HFFc6 (cell line): ENCODE measurements at regions not wholly inside any gene's neighbourhood (a gene's known extent, or its start where the extent isn't known, plus 50 kb on each side); places are given as distances from the start of the nearest gene placed in this dataset.

Experiments used
- DNase-seq: peaks from one replicate; pipeline ENCODE4 v3.0.0-alpha.2; 2018
- H3K27ac Mint-ChIP-seq: 2 replicates; pipeline ENCODE4 v1.8.0; 2020; ENCODE audit warnings: mild to moderate bottlenecking, mixed read lengths
- H3K27me3 Mint-ChIP-seq: 2 replicates; pipeline ENCODE4 v1.8.0; 2021; ENCODE audit warnings: mild to moderate bottlenecking, moderate library complexity, mixed read lengths; ENCODE audit not compliant: insufficient read depth
- H3K36me3 Mint-ChIP-seq: 2 replicates; pipeline ENCODE4 v1.8.0; 2021; ENCODE audit warnings: low read depth, mixed read lengths
- H3K4me1 Mint-ChIP-seq: 2 replicates; pipeline ENCODE4 v1.8.0; 2020; ENCODE audit warnings: low read depth, mixed read lengths
- H3K4me3 Mint-ChIP-seq: 2 replicates; pipeline ENCODE4 v1.8.0; 2020; ENCODE audit warnings: mild to moderate bottlenecking, moderate library complexity, mixed read lengths
- H3K9me3 Mint-ChIP-seq: 2 replicates; pipeline ENCODE4 v1.8.0; 2020; ENCODE audit warnings: mild to moderate bottlenecking, mixed read lengths
- TF ChIP-seq, protein P1 (sequence below): fragments of 200-600 bp; sonication (generic); IDR thresholded peaks from 2 replicates; pipeline ENCODE4 v1.5.0; 2021; ENCODE audit warnings: antibody characterized with exemption, mild to moderate bottlenecking

DNA sequence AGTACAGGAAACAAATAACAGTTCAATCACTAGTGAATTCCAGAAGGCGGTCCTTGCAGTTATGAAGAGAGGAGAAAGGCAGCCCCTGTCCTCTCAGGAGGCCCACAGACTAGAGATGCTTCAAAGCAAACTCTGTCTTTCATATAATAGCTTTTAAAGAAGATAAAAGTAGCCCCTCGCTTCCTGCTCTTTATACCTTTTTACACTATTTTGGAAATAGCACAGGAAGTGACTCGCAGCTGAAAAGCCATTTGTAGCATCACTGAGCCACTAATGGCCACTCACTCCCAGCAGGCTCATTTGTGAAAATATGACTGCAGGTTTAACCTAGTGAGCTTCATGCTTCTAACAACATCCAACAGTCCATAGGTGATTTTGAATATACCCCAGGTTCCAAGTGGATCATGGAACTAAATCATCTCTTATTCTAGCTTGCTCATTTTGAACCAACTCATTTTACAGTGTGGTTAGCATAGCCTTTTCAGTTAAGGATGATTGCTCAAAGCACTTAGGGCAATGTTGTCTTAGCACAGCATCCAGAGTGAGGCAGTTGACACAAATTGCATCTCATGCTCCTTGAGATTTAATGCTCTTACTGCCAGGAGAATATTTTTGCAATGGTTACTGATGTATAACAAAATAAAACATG is 136.0 kb upstream of the NRSN1 start:
- Mint-ChIP-seq H3K27me3 (no peaks in the 10 kb centered on the region), H3K4me3 (no peak overlapping the region)
- TF ChIP-seq, protein P1, sequence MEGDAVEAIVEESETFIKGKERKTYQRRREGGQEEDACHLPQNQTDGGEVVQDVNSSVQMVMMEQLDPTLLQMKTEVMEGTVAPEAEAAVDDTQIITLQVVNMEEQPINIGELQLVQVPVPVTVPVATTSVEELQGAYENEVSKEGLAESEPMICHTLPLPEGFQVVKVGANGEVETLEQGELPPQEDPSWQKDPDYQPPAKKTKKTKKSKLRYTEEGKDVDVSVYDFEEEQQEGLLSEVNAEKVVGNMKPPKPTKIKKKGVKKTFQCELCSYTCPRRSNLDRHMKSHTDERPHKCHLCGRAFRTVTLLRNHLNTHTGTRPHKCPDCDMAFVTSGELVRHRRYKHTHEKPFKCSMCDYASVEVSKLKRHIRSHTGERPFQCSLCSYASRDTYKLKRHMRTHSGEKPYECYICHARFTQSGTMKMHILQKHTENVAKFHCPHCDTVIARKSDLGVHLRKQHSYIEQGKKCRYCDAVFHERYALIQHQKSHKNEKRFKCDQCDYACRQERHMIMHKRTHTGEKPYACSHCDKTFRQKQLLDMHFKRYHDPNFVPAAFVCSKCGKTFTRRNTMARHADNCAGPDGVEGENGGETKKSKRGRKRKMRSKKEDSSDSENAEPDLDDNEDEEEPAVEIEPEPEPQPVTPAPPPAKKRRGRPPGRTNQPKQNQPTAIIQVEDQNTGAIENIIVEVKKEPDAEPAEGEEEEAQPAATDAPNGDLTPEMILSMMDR: no peak

DNA sequence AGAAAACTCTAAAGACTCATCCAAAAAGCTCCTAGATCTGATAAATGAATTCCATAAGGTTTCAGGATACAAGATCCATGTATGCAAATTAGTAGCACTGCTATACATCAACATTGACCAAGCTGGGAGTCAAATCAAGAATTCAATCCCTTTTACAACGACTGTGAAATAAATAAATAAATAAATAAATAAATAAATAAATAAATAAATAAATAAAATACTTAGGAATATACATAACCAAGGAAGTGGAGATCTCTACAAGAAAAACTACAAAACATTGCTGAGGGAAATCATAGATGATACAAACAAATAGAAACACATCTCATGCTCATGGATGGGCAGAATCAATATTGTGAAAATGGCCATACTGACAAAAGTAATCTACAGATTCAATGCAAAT is 132.0 kb upstream of the NRSN1 start:
- H3K4me1 Mint-ChIP-seq: no peaks in the 10 kb centered on the region
- TF ChIP-seq, protein P1: no peak
- H3K36me3 Mint-ChIP-seq: no peaks in the 10 kb centered on the region
- no peak overlapping the region for H3K27ac Mint-ChIP-seq
- DNase-seq: no peak
- H3K9me3 Mint-ChIP-seq: peaks cover 37% of the 10 kb centered on the region
- H3K4me3 Mint-ChIP-seq: no peak overlapping the region
- H3K27me3 Mint-ChIP-seq: no peaks in the 10 kb centered on the region

More for the DNA sequence above, 136.0 kb upstream of the NRSN1 start:
- Mint-ChIP-seq H3K36me3 (no peaks in the 10 kb centered on the region), H3K27ac (no peak overlapping the region), H3K4me1 (no peaks in the 10 kb centered on the region), H3K9me3 (peaks cover 20% of the 10 kb centered on the region)
- DNase-seq: no peak

DNA sequence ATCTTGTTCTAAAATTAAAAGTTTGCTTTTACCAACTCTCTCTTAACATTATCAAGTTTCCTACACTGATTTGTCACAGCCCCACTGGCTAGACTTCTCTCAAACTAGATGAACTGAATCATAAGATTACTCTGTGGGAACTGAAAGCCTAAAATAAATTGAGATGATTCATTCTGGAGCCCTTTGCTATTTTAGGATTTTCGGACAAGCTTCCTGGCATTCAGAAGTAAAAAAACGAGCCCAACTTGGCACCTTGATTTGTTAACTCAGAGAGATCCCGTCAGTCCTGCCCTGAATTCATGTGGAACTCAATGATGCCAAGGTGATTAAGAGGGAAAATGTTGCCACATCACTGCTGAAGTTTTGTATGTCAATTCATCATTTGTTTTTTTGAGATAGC is 122.0 kb upstream of the NRSN1 start:
- Mint-ChIP-seq H3K9me3 (peaks cover 61% of the 10 kb centered on the region), H3K4me1 (no peaks in the 10 kb centered on the region), H3K27ac (no peak overlapping the region), H3K36me3 (no peaks in the 10 kb centered on the region), H3K4me3 (no peak overlapping the region), H3K27me3 (no peaks in the 10 kb centered on the region)
- no peak for DNase-seq
- TF ChIP-seq, protein P1: no peak

DNA sequence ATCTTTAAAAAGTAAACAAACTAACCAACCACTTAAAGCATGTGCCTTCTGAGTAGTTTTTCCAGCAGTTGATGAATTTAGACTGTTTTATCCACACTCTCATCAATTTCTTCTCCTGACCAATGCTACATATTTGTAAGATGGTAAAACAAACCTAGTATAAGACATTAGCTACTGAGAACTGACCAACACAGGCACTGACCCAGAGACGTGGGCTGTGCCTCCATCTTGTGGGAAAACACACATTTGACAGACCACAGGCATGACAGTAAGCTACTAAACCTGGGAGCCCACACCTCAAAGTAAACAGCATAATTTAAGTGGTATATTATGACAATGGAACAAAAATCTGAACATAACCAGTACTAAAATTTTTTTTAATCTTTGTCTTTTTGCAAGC is 121.4 kb upstream of the NRSN1 start:
- Mint-ChIP-seq H3K4me1 (no peaks in the 10 kb centered on the region), H3K9me3 (peaks cover 56% of the 10 kb centered on the region), H3K27me3 (no peaks in the 10 kb centered on the region), H3K36me3 (no peaks in the 10 kb centered on the region), H3K27ac (no peak overlapping the region), H3K4me3 (no peak overlapping the region)
- TF ChIP-seq, protein P1: no peak
- DNase-seq: no peak

DNA sequence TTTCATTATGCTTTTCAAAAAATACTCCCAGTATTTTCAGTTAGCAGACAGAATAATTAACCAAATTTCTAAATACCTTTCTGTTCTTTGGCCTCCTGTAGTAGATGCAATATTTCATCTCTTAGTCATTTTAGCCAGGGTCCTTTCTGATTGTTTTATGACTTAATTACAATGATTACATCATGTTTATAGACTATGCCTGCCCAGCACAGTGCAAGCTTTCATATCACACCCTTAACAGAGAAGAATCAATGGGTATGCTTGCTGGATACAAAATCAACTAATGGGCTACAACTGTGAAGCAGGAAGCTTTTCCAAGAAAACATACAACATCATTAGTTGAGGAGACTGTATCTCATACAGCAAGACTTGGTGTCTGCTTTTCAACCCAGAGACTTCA is 119.8 kb upstream of the NRSN1 start:
- Mint-ChIP-seq H3K27me3 (no peaks in the 10 kb centered on the region), H3K27ac (no peak overlapping the region), H3K9me3 (peaks cover 54% of the 10 kb centered on the region), H3K4me1 (no peaks in the 10 kb centered on the region), H3K4me3 (no peak overlapping the region), H3K36me3 (peaks cover 3% of the 10 kb centered on the region; the same call in 1 of the 2 replicates)
- TF ChIP-seq, protein P1: no peak
- no peak for DNase-seq
